GM19372 (cell line): ENCODE measurements at regions not wholly inside any gene's neighbourhood (a gene's known extent, or its start where the extent isn't known, plus 50 kb on each side); places are given as distances from the start of the nearest gene placed in this dataset.

ENCODE experiments used
- ATAC-seq: cut with Tn5 transposase; IDR thresholded peaks from one replicate; pipeline ENCODE4 v1.9.1; 2021; ENCODE audit warnings: mild to moderate bottlenecking, low read depth, moderate library complexity; ENCODE audit not compliant: unreplicated experiment

DNA sequence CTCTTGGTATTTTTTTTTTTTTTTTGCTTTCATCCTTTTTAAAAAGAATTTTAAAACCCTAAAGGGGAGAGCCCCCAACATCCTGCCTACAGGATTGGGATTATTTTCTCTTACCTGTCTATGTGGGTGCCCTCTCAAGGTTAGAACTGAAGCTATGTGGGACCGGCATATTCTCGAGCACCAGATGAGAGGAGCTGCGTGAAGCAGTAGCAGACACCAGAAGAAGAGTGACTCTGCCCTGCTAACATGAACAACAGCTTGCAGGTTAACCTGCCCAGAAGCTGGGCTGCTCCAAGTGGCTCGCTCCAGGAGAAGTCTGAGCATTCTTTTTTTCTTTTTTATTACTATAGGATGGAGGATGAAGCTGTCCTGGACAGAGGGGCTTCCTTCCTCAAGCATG is 102.6 kb upstream of the SLC4A4 start:
- ATAC-seq = no peak

DNA sequence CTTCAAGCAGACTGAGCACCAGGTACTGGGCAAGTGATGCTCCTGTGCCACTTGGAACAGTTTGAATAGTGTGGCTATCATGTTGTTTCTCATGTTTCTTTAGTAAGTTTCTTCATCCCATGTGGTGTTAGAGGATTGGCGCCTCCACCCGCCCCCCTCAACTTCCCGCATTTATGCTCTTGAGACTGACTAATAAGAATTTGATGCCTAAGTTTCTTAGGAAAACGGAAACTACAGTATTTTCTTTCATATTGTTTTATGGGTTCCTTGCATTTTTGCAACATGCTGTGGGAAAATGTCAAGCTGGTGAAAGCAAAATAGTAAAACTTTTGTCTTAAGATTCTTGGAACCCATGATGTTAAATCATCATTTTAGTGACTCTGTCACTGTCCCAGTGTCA is 101.2 kb upstream of the SLC4A4 start:
- no peak for ATAC-seq

DNA sequence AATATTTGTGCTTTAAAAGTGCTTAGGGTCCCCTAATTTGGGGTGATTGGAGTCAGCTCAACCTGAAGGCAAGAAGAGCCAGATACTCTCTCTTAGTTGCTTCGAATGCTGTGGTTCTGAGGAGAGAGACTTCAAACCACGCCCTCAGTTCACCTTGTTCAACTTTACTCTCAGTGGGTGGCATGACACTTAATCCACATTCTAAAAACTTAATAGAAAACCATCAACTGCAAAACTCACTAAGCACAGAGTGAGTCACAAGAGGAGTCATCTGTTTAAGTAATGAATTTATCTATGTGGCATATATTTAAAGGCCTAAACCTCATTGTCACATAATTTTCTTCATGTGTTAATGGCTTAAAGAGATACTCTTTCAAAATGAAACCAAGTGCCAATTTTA is 99.5 kb upstream of the SLC4A4 start:
- ATAC-seq = no peak

GRCh38 chr4:71240094-71240493 is 98.7 kb upstream of the SLC4A4 start:
- no peak for ATAC-seq

- no peak for ATAC-seq
Measured at GRCh38 chr4:71241501-71242288, 97.1 kb upstream of the SLC4A4 start.

DNA sequence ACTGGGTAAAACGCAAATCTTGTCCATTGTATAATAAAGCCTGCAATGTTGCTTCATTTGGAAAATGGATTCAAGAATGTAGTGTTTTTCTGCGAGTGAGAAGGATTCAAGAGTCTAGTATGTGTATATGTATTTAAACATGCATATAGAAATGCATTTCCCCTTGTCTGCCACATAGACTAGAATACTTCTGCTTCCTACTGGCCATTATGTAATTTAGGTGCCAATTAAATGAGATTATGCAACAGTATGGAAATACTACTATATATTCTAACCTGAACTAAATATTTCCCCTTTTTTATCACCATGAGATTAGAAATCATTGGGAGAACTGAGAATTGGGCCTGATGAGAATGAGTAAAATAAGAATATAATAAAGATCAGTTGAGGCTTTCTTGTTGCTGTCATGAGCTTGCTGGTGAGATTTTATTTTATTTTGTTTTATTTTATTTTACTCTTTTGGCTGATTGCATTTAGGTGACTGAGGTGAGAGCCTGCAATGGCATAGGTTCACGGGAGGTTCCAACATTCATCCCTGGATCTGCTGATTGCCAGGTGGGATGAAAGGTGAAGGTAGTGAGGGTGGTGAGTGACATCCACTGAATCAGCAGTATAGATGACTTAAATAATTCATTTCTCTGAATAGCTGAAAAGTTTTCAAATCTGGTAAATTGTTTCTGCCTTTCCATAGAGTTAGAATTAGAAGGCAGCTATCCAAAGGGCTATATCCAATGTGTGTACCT is 95.6 kb upstream of the SLC4A4 start:
- ATAC-seq = no peak

GRCh38 chr4:71247706-71248105 is 91.1 kb upstream of the SLC4A4 start:
- no peak for ATAC-seq

DNA sequence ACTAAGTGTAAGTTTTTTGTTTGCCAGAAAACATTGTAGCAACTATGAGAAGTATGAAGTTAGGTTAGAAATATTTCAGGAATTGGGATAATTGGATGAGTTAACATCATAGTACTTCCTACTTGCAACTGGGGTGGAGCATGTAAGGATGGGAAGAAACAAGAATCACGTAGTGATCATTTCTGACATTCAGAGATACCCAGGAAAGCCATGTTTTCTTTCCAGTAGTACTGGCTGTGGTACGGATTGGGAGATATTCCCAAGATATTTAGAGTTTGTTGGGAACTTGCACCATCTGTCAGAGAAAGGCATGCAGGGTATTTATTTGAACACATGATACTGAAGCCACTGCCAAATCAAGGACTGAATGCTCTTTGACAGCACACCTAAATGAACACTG is 87.6 kb upstream of the SLC4A4 start:
- no peak for ATAC-seq

DNA sequence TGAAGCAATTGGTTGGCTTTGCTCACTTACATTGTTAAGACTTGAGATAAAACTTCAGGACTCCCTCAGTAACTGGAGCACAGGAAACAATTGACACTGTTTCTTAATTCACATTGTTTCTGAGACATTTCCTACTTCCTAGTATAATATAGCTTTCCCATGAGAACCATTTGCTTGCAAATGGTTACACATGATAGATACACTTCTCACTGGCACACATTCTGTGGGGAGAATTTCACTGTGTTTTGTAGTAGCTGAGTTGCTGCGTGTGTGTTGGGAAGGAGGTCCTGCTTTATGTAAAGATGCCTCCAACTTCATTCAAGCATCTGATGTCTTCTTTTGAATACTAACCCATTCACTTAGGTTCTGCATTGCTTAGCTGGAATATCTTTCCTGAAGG is 85.3 kb upstream of the SLC4A4 start:
- ATAC-seq = no peak

- ATAC-seq = no peak
Measured at GRCh38 chr4:71254451-71255012, 84.3 kb upstream of the SLC4A4 start.

GRCh38 chr4:71255976-71256375 is 82.8 kb upstream of the SLC4A4 start:
- no peak for ATAC-seq

DNA sequence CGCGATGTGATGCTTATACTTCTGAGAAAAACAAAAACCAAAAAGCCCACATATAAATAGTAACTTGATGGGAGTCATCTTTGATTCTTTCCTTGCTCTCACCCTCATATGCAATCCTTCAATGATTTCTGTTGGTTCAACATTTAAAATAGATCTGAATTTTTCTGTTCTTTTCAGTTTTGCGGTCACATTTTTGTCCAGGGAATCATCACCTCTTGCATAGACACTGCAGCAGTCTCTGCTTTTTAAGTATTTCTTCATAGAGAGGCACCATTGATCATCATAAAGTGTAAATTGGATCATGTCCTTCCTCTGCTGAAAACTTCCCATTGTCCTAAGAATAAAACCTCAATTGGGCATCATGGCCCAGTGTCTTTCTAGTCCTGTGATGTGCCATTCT is 81.1 kb upstream of the SLC4A4 start:
- ATAC-seq = no peak

DNA sequence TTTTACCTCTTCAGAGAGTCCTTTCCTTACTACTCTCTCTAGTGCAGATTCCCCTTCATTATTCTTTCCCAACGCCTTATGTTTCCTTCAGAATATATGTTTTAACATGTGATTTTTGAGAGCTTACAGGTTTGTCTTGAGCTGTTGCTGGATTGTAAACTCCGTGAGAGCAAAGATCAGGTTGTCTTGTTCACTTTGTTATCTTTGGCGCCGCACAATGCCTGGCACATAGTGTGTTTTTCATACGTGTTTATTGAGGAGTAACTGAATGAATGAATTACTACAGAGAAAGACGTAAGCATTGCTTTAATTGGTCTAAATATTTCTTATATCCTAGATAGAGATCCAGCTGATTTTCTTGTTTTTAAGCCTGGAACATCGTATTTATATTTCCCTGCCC is 80.5 kb upstream of the SLC4A4 start:
- ATAC-seq = no peak

- ATAC-seq = no peak
Measured at GRCh38 chr4:71259280-71259679, 79.5 kb upstream of the SLC4A4 start.

GRCh38 chr4:71259911-71260331 is 78.9 kb upstream of the SLC4A4 start:
- ATAC-seq = no peak

- no peak for ATAC-seq
Measured at GRCh38 chr4:71260544-71260943, 78.3 kb upstream of the SLC4A4 start.

DNA sequence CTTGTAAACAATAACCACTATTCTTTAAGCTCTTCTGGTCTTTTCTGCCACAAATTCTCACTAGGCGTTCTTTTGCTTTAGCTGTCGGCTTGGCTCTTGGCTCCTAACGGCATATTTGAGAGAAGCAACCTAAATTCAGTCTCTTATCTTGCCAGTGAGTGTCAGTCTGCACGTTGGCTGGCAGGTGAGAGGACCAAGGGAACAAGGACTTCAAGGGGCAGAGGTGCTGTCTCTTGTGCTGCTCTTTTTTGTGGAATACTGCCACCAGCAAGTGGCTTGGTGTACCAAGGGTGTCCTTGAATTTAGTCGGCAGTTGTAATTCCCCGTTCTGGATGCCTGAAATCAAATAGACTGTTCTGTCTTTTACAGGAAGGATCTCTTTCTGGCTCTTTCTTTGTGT is 77.8 kb upstream of the SLC4A4 start:
- ATAC-seq = no peak

DNA sequence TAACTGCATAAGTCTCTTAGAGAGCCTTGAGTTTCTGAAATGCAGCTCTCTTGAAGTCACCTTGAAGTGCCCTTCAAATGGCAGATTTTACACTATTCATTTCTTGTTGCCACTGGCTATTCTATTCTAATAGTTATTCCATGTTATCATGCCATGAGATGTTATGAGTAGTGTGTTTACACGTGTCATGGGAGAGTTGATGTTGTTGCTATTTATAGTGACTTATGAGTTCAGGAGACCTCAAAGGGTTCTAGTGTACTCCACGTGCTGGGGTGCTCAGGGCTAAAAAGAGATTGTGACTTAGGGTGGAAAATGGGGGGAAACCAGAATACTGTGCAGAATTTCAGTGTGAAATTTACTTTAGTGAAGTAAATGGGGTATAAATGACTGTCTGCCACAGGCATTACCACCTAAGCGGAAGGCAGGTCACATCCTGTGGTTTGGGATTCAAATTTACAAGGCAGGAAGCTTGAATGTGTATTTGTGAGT is 77.1 kb upstream of the SLC4A4 start:
- peak; percentile 32 for ATAC-seq

DNA sequence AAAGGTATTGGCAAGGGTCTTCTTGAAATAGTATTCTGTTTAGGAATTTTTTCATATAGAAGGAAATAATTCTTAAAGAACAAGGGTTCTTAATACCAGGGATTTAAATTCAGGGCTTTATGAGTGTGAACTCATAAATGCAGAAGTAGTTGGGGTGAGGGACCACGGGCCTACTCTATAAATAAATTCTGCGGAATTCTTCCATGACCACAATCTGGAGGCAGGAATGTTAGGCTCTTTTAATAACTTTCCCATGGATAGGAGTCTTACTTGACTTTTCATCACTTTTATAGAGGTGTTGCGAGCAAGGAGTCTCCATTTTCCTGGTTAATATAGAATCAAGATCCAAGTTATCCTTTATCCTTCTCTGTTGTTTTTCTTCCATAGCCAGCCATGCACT is 76.7 kb upstream of the SLC4A4 start:
- ATAC-seq = no peak

- no peak for ATAC-seq
Measured at GRCh38 chr4:71266090-71266794, 72.6 kb upstream of the SLC4A4 start.

GRCh38 chr4:71267244-71267643 is 71.6 kb upstream of the SLC4A4 start:
- ATAC-seq = no peak
